Activated CD8-positive, alpha-beta memory T cell treated with anti-CD3 and anti-CD28 coated beads for 36 hours (primary cell): ENCODE measurements at regions not wholly inside any gene's neighbourhood (a gene's known extent, or its start where the extent isn't known, plus 50 kb on each side); places are given as distances from the start of the nearest gene placed in this dataset.
"Not testable (repeated sequence)": the region's sequence is repeated elsewhere in the genome, so short reads cannot be mapped to it uniquely, and the experiment has no call there.

ENCODE experiments used
- CTCF ChIA-PET: fragments of 350-600 bp; sonication (Branson Sonifier 250); formaldehyde crosslinking; loops from one replicate; lab custom pipeline; 2021; ENCODE audit warnings: antibody characterized with exemption; lab: Charles Lee
- POLR2A ChIA-PET: fragments of 350-600 bp; sonication (Branson Sonifier 250); formaldehyde crosslinking; loops from one replicate; lab custom pipeline; 2021; ENCODE audit warnings: antibody characterized with exemption; lab: Charles Lee

- POLR2A ChIA-PET, CTCF ChIA-PET: not testable (repeated sequence)
Observed at GRCh38 chr1:224839648-224840300, 89.7 kb upstream of the DNAH14 start.

- CTCF ChIA-PET, POLR2A ChIA-PET: not testable (repeated sequence)
Observed at GRCh38 chr1:224841803-224842202, 87.7 kb upstream of the DNAH14 start.

GRCh38 chr1:224846119-224846907, 83.2 kb upstream of the DNAH14 start:
- ChIA-PET CTCF (interaction anchor here (1.3 kb wide), 1 partner anchor 333 kb away, joined by 5 read pairs; no protein-coding TSS in a partner anchor), POLR2A (no interaction called here)

GRCh38 chr1:224850446-224850845, 79.0 kb upstream of the DNAH14 start:
- POLR2A ChIA-PET: no interaction called here
- CTCF ChIA-PET: interaction anchor here (1.8 to 2.8 kb wide), 3 partner anchors 11 to 337 kb away, joined by 6 to 23 read pairs (median 10); no protein-coding TSS in a partner anchor

- CTCF ChIA-PET: interaction anchor here (1.0 to 2.8 kb wide), 5 partner anchors 10 to 338 kb away, joined by 3 to 23 read pairs (median 6); no protein-coding TSS in a partner anchor
- POLR2A ChIA-PET: no interaction called here
Observed at GRCh38 chr1:224851210-224851847, 78.1 kb upstream of the DNAH14 start.

- POLR2A ChIA-PET: no interaction called here
Observed at GRCh38 chr1:224851848-224852261, 77.6 kb upstream of the DNAH14 start.

GRCh38 chr1:224852901-224853568, 76.4 kb upstream of the DNAH14 start:
- CTCF ChIA-PET: interaction anchor here (2.8 kb wide), 1 partner anchor 340 kb away, joined by 23 read pairs; no protein-coding TSS in a partner anchor
- POLR2A ChIA-PET: no interaction called here

More at GRCh38 chr1:224851848-224852261, 77.6 kb upstream of the DNAH14 start:
- CTCF ChIA-PET: interaction anchor here (1.0 to 2.8 kb wide), 5 partner anchors 9 to 339 kb away, joined by 3 to 23 read pairs (median 6); no protein-coding TSS in a partner anchor

- ChIA-PET POLR2A (no interaction called here), CTCF (no interaction called here)
Observed at GRCh38 chr1:224856973-224857372, 72.5 kb upstream of the DNAH14 start.

GRCh38 chr1:224859651-224860050, 69.8 kb upstream of the DNAH14 start:
- CTCF ChIA-PET: interaction anchor here (2.4 kb wide), 1 partner anchor 8 kb away, joined by 6 read pairs; no protein-coding TSS in a partner anchor
- POLR2A ChIA-PET: no interaction called here

- POLR2A ChIA-PET: interaction anchor here (0.7 kb wide), 1 partner anchor 1412 kb away, joined by 4 read pairs; no protein-coding TSS in a partner anchor
- CTCF ChIA-PET: interaction anchor here (2.4 kb wide), 1 partner anchor 9 kb away, joined by 6 read pairs; no protein-coding TSS in a partner anchor
Observed at GRCh38 chr1:224860488-224861338, 68.8 kb upstream of the DNAH14 start.

- CTCF ChIA-PET: interaction anchor here (2.4 kb wide), 1 partner anchor 10 kb away, joined by 6 read pairs; no protein-coding TSS in a partner anchor
- POLR2A ChIA-PET: interaction anchor here (0.7 kb wide), 1 partner anchor 1411 kb away, joined by 4 read pairs; no protein-coding TSS in a partner anchor
Observed at GRCh38 chr1:224861339-224861716, 68.1 kb upstream of the DNAH14 start.

- POLR2A ChIA-PET: no interaction called here
Observed at GRCh38 chr1:224863486-224863885, 66.0 kb upstream of the DNAH14 start.

GRCh38 chr1:224864006-224864405, 65.5 kb upstream of the DNAH14 start:
- POLR2A ChIA-PET: no interaction called here
- CTCF ChIA-PET: no interaction called here

More at GRCh38 chr1:224863486-224863885, 66.0 kb upstream of the DNAH14 start:
- CTCF ChIA-PET: no interaction called here

GRCh38 chr1:224865510-224865909, 64.0 kb upstream of the DNAH14 start:
- POLR2A ChIA-PET: no interaction called here

GRCh38 chr1:224866940-224867339, 62.5 kb upstream of the DNAH14 start:
- ChIA-PET CTCF (no interaction called here), POLR2A (no interaction called here)

More at GRCh38 chr1:224865510-224865909, 64.0 kb upstream of the DNAH14 start:
- CTCF ChIA-PET: no interaction called here

GRCh38 chr1:224867715-224868114, 61.8 kb upstream of the DNAH14 start:
- POLR2A ChIA-PET: no interaction called here

GRCh38 chr1:224872832-224873433, 56.5 kb upstream of the DNAH14 start:
- ChIA-PET CTCF (no interaction called here), POLR2A (no interaction called here)

More at GRCh38 chr1:224867715-224868114, 61.8 kb upstream of the DNAH14 start:
- CTCF ChIA-PET: no interaction called here
